HG03460 (cell line): ENCODE measurements at regions not wholly inside any gene's neighbourhood (a gene's known extent, or its start where the extent isn't known, plus 50 kb on each side); places are given as distances from the start of the nearest gene placed in this dataset.

Experiments
- ATAC-seq: cut with Tn5 transposase; IDR thresholded peaks from one replicate; pipeline ENCODE4 v1.9.1; 2021; ENCODE audit not compliant: unreplicated experiment

GRCh38 chr1:4033713-4034112 lies 133.6 kb upstream of the C1orf174 start:
- ATAC-seq = no peak

GRCh38 chr1:4034318-4034887 lies 134.3 kb upstream of the C1orf174 start:
- ATAC-seq = no peak

- ATAC-seq = no peak
These were observed 144.9 kb upstream of the C1orf174 start for GRCh38 chr1:4044967-4045366.

- ATAC-seq = no peak
These were observed 145.4 kb upstream of the C1orf174 start for GRCh38 chr1:4045397-4046010.

- ATAC-seq = no peak
These were observed 146.9 kb upstream of the C1orf174 start for GRCh38 chr1:4046836-4047461.

- ATAC-seq = no peak
These were observed 147.6 kb upstream of the C1orf174 start for GRCh38 chr1:4047666-4048065.

GRCh38 chr1:4048076-4048475 lies 148.0 kb upstream of the C1orf174 start:
- ATAC-seq = no peak

GRCh38 chr1:4048921-4049320 lies 148.8 kb upstream of the C1orf174 start:
- no peak for ATAC-seq

GRCh38 chr1:4050998-4051397 lies 150.9 kb upstream of the C1orf174 start:
- ATAC-seq = no peak

GRCh38 chr1:4052657-4053056 lies 152.6 kb upstream of the C1orf174 start:
- ATAC-seq = no peak

- no peak for ATAC-seq
These were observed 153.2 kb upstream of the C1orf174 start for GRCh38 chr1:4053160-4053748.

GRCh38 chr1:4053774-4054173 lies 153.7 kb upstream of the C1orf174 start:
- no peak for ATAC-seq

GRCh38 chr1:4055294-4055967 lies 155.4 kb upstream of the C1orf174 start:
- ATAC-seq = no peak

- no peak for ATAC-seq
These were observed 156.3 kb upstream of the C1orf174 start for GRCh38 chr1:4056422-4056821.

- no peak for ATAC-seq
These were observed 156.9 kb upstream of the C1orf174 start for GRCh38 chr1:4056989-4057388.

GRCh38 chr1:4057603-4058002 lies 157.5 kb upstream of the C1orf174 start:
- ATAC-seq = no peak

GRCh38 chr1:4058122-4058521 lies 158.1 kb upstream of the C1orf174 start:
- no peak for ATAC-seq

- no peak for ATAC-seq
These were observed 158.6 kb upstream of the C1orf174 start for GRCh38 chr1:4058706-4059105.

GRCh38 chr1:4059270-4059669 lies 159.2 kb upstream of the C1orf174 start:
- no peak for ATAC-seq

- ATAC-seq = no peak
These were observed 160.8 kb upstream of the C1orf174 start for GRCh38 chr1:4060850-4061249.

- ATAC-seq = no peak
These were observed 161.5 kb upstream of the C1orf174 start for GRCh38 chr1:4061521-4062031.

GRCh38 chr1:4062041-4062440 lies 162.0 kb upstream of the C1orf174 start:
- no peak for ATAC-seq
